MCF 10A (cell line): ENCODE measurements at regions not wholly inside any gene's neighbourhood (a gene's known extent, or its start where the extent isn't known, plus 50 kb on each side); places are given as distances from the start of the nearest gene placed in this dataset.

Experiments
- BruUV-seq: library from RNA; stranded (reverse); fragments of 400-500 nt; replicated peaks from 2 replicates; lab custom pipeline; 2021; lab: Mats Ljungman, UMichigan
- CTCF ChIA-PET: fragments of 300-600 bp; sonication (Branson Sonifier 250); formaldehyde crosslinking; extraction: SDS; loops from one replicate; lab custom pipeline; 2021; ENCODE audit warnings: antibody characterized with exemption, inconsistent platforms; lab: Yijun Ruan, JAX
- POLR2A ChIA-PET: fragments of 300-600, 350-650 bp; sonication (Branson Sonifier 250); formaldehyde crosslinking; extraction: SDS; loops from one replicate; lab custom pipeline; 2020; ENCODE audit warnings: antibody characterized with exemption, inconsistent platforms; lab: Yijun Ruan, JAX
- DNase-seq: peaks from one replicate; pipeline ENCODE4 v3.0.0-alpha.2; 2018; ENCODE audit not compliant: unreplicated experiment
- H3K27ac Mint-ChIP-seq: one replicate; pipeline ENCODE4 v1.8.0; 2022; ENCODE audit warnings: mild to moderate bottlenecking, low read depth, mixed read lengths; ENCODE audit not compliant: unreplicated experiment
- H3K27me3 Mint-ChIP-seq: one replicate; pipeline ENCODE4 v1.8.0; 2022; ENCODE audit warnings: mixed read lengths; ENCODE audit not compliant: insufficient read depth, unreplicated experiment
- H3K36me3 Mint-ChIP-seq: one replicate; pipeline ENCODE4 v1.8.0; 2022; ENCODE audit warnings: mild to moderate bottlenecking, moderate library complexity, mixed read lengths; ENCODE audit not compliant: insufficient read depth, unreplicated experiment
- H3K4me1 Mint-ChIP-seq: one replicate; pipeline ENCODE4 v1.8.0; 2022; ENCODE audit warnings: mixed read lengths; ENCODE audit not compliant: insufficient read depth, unreplicated experiment
- H3K4me3 Mint-ChIP-seq: one replicate; pipeline ENCODE4 v1.8.0; 2022; ENCODE audit warnings: mild to moderate bottlenecking, moderate library complexity, mixed read lengths; ENCODE audit not compliant: unreplicated experiment
- H3K9me3 Mint-ChIP-seq: one replicate; pipeline ENCODE4 v1.8.0; 2022; ENCODE audit warnings: mixed read lengths; ENCODE audit not compliant: unreplicated experiment
- intact Hi-C: fragments of 100-400 bp; cut with micrococcal nuclease; formaldehyde crosslinking; loops from 2 replicates; pipeline ENCODE4 v1.14.1; 2022
- TF ChIP-seq, protein P1 (sequence below): fragments of 200-600 bp; IDR thresholded peaks from one replicate; pipeline ENCODE4 v1.8.0; 2022; ENCODE audit warnings: antibody characterized with exemption, mild to moderate bottlenecking; ENCODE audit not compliant: unreplicated experiment

GRCh38 chr11:97847730-97848129 is 1173.0 kb upstream of the CNTN5 start:
- Mint-ChIP-seq H3K27me3 (peaks cover 64% of the 10 kb centered on the region), H3K4me3 (no peak overlapping the region), H3K27ac (no peak overlapping the region), H3K36me3 (no peaks in the 10 kb centered on the region), H3K9me3 (no peaks in the 10 kb centered on the region), H3K4me1 (no peaks in the 10 kb centered on the region)
- DNase-seq: no peak
- intact Hi-C loops: no loop called here
- BruUV-seq: no TSS peak
- TF ChIP-seq, protein P1, sequence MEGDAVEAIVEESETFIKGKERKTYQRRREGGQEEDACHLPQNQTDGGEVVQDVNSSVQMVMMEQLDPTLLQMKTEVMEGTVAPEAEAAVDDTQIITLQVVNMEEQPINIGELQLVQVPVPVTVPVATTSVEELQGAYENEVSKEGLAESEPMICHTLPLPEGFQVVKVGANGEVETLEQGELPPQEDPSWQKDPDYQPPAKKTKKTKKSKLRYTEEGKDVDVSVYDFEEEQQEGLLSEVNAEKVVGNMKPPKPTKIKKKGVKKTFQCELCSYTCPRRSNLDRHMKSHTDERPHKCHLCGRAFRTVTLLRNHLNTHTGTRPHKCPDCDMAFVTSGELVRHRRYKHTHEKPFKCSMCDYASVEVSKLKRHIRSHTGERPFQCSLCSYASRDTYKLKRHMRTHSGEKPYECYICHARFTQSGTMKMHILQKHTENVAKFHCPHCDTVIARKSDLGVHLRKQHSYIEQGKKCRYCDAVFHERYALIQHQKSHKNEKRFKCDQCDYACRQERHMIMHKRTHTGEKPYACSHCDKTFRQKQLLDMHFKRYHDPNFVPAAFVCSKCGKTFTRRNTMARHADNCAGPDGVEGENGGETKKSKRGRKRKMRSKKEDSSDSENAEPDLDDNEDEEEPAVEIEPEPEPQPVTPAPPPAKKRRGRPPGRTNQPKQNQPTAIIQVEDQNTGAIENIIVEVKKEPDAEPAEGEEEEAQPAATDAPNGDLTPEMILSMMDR: no peak
- ChIA-PET POLR2A (no interaction called here), CTCF (no interaction called here)

- H3K4me3 Mint-ChIP-seq: no peak overlapping the region
- TF ChIP-seq, protein P1: no peak
- intact Hi-C loops: no loop called here
- H3K4me1 Mint-ChIP-seq: no peaks in the 10 kb centered on the region
- no peaks in the 10 kb centered on the region for H3K9me3 Mint-ChIP-seq
- H3K36me3 Mint-ChIP-seq: no peaks in the 10 kb centered on the region
- ChIA-PET CTCF (no interaction called here), POLR2A (interaction anchor here (0.7 to 1.2 kb wide), 2 partner anchors 31 to 231 kb away, joined by 3 to 4 read pairs; no protein-coding TSS in a partner anchor)
- BruUV-seq: no TSS peak
- peaks cover 65% of the 10 kb centered on the region for H3K27me3 Mint-ChIP-seq
- no peak overlapping the region for H3K27ac Mint-ChIP-seq
- no peak for DNase-seq
Measured at GRCh38 chr11:97850701-97851100, 1170.0 kb upstream of the CNTN5 start.

- Mint-ChIP-seq H3K9me3 (no peaks in the 10 kb centered on the region), H3K27me3 (peaks cover 59% of the 10 kb centered on the region), H3K27ac (no peak overlapping the region), H3K36me3 (no peaks in the 10 kb centered on the region), H3K4me3 (no peak overlapping the region), H3K4me1 (no peaks in the 10 kb centered on the region)
- BruUV-seq: no TSS peak
- no peak for DNase-seq
- ChIA-PET POLR2A (interaction anchor here (0.6 kb wide), 1 partner anchor 766 kb away, joined by 3 read pairs; no protein-coding TSS in a partner anchor), CTCF (no interaction called here)
- TF ChIP-seq, protein P1: no peak
- intact Hi-C loops: no loop called here
Measured at GRCh38 chr11:97854357-97854756, 1166.4 kb upstream of the CNTN5 start.

DNA sequence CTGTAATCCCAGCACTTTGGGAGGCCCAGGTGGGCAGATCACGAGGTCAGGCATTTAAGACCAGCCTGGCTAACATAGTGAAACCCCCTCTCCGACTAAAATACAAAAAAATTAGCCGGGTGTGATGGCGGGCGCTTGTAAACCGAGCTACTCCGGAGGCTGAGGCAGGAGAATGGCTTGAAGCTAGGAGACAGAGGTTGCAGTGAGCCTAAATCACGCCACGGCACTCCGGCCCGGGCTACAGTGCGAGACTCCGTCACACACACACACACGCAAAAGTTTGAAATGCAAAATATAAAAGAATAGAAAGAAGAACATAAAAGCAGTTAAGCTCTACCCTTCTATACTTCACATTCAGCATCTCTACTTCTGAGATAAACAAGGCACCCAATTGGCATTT is 1165.9 kb upstream of the CNTN5 start:
- DNase-seq: no peak
- Mint-ChIP-seq H3K36me3 (no peaks in the 10 kb centered on the region), H3K9me3 (no peaks in the 10 kb centered on the region), H3K4me3 (no peak overlapping the region), H3K4me1 (no peaks in the 10 kb centered on the region), H3K27me3 (peaks cover 59% of the 10 kb centered on the region), H3K27ac (no peak overlapping the region)
- intact Hi-C loops: no loop called here
- ChIA-PET POLR2A (no interaction called here), CTCF (no interaction called here)
- BruUV-seq: no TSS peak
- TF ChIP-seq, protein P1: no peak
